ENCODE measurements at regions not wholly inside any gene's neighbourhood (a gene's known extent, or its start where the extent isn't known, plus 50 kb on each side); places are given as distances from the start of the nearest gene placed in this dataset.

DNA sequence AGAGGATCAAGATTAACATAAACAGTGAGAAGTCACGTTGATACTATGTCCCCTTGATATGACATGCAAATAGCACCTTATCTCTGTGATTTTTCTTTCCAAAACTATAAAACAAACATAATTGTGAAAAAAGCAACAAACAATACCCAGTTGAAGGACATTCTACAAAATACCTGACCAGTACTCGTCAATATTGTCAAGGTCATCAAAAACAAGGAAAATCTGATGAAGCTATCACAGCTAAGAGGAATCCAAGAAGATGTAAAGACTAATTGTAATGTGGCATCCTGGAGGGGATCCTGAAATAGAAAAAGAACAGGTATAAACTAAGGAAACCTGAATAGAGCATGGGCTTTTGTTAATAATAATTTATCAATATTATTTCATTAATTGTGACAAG is 321.5 kb upstream of the MAP2 start:
- DNase-seq (ENCODE audit: low read depth, low spot score) (no peak), FAIRE-seq (no peak)
- H3K27ac ChIP-seq (ENCODE audit: control insufficient read depth, insufficient read depth, low read length): no peak overlapping the region
- no peaks in the 10 kb centered on the region for H3K9me1 ChIP-seq (ENCODE audit: control insufficient read depth, extremely low read depth, insufficient read depth, low read length)
- H3K9me3 ChIP-seq (ENCODE audit: control insufficient read depth, low read depth, low read length): no peaks in the 10 kb centered on the region
- H3K36me3 ChIP-seq (ENCODE audit: control insufficient read depth in 2 of 2, extremely low read depth in 1 of 2, insufficient read depth in 2 of 2, low read length in 2 of 2): no peaks in the 10 kb centered on the region
- no peaks in the 10 kb centered on the region for H3K27me3 ChIP-seq (ENCODE audit: control insufficient read depth, extremely low read depth, insufficient read depth, low read length)
- no peak overlapping the region for H3K4me3 ChIP-seq (ENCODE audit: control insufficient read depth in 2 of 3, extremely low read depth in 1 of 3, insufficient read depth in 2 of 3, low read depth in 1 of 3, low read length in 3 of 3)
- no peak overlapping the region for H3K4me2 ChIP-seq (ENCODE audit: control insufficient read depth, extremely low read depth, insufficient read depth, low read depth, low read length)
- H3K79me2 ChIP-seq (ENCODE audit: control insufficient read depth, insufficient read depth, low read length): no peaks in the 10 kb centered on the region
- TF ChIP-seq, protein P1, sequence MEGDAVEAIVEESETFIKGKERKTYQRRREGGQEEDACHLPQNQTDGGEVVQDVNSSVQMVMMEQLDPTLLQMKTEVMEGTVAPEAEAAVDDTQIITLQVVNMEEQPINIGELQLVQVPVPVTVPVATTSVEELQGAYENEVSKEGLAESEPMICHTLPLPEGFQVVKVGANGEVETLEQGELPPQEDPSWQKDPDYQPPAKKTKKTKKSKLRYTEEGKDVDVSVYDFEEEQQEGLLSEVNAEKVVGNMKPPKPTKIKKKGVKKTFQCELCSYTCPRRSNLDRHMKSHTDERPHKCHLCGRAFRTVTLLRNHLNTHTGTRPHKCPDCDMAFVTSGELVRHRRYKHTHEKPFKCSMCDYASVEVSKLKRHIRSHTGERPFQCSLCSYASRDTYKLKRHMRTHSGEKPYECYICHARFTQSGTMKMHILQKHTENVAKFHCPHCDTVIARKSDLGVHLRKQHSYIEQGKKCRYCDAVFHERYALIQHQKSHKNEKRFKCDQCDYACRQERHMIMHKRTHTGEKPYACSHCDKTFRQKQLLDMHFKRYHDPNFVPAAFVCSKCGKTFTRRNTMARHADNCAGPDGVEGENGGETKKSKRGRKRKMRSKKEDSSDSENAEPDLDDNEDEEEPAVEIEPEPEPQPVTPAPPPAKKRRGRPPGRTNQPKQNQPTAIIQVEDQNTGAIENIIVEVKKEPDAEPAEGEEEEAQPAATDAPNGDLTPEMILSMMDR (optimal IDR thresholded peaks at IDR 0.05 in 1 of 3, IDR thresholded peaks at IDR 0.05 in 1 of 3, conservative IDR thresholded peaks at IDR 0.05 in 1 of 3; ENCODE audit: extremely low read depth in 1 of 3, insufficient read depth in 2 of 3, low read length in 3 of 3): no peak
- no peak for TF ChIP-seq EZH2 (IDR thresholded peaks at IDR 0.05; ENCODE audit: low read length)
- H4K20me1 ChIP-seq (ENCODE audit: control insufficient read depth, extremely low read depth, insufficient read depth, low read length): no peaks in the 10 kb centered on the region
- dilution Hi-C loops (cut with MboI; ENCODE audit: extremely low pct_ligation_motif_present, low sequenced_read_pairs): no loop called here
- H3K4me1 ChIP-seq (ENCODE audit: control insufficient read depth, extremely low read depth, insufficient read depth, low read length): no peaks in the 10 kb centered on the region
- H2AFZ ChIP-seq (ENCODE audit: control insufficient read depth, low read length): no peak overlapping the region
- H3K9ac ChIP-seq (ENCODE audit: control insufficient read depth, extremely low read depth, insufficient read depth, low read length): no peak overlapping the region

DNA sequence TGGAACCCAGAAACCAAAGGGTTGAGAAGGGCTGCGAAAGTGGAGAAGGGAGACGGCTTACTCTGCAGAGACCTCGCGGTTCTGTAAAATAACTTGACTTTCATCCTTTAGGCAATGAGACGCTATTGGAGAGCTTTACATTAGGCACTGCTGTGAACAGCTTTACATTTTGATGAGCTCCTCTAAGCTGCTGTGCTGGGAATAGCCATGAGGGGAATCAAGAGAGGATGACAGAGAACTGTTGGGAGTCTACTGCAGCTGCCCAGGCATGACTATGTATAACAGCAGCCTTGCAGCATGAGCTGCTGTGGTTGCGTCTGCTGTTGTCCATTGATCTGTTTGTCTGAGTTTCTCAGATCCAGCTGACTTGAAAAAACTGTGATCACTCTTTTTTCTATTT is 310.8 kb upstream of the MAP2 start:
- no peaks in the 10 kb centered on the region for H3K4me1 ChIP-seq (ENCODE audit: control insufficient read depth, extremely low read depth, insufficient read depth, low read length)
- no peak overlapping the region for H3K4me2 ChIP-seq (ENCODE audit: control insufficient read depth, extremely low read depth, insufficient read depth, low read depth, low read length)
- no peaks in the 10 kb centered on the region for H4K20me1 ChIP-seq (ENCODE audit: control insufficient read depth, extremely low read depth, insufficient read depth, low read length)
- no peaks in the 10 kb centered on the region for H3K9me3 ChIP-seq (ENCODE audit: control insufficient read depth, low read depth, low read length)
- H3K9me1 ChIP-seq (ENCODE audit: control insufficient read depth, extremely low read depth, insufficient read depth, low read length): no peaks in the 10 kb centered on the region
- H3K79me2 ChIP-seq (ENCODE audit: control insufficient read depth, insufficient read depth, low read length): no peaks in the 10 kb centered on the region
- H3K36me3 ChIP-seq (ENCODE audit: control insufficient read depth in 2 of 2, extremely low read depth in 1 of 2, insufficient read depth in 2 of 2, low read length in 2 of 2): no peaks in the 10 kb centered on the region
- FAIRE-seq: no peak
- no peak overlapping the region for H3K9ac ChIP-seq (ENCODE audit: control insufficient read depth, extremely low read depth, insufficient read depth, low read length)
- H3K4me3 ChIP-seq (ENCODE audit: control insufficient read depth in 2 of 3, extremely low read depth in 1 of 3, insufficient read depth in 2 of 3, low read depth in 1 of 3, low read length in 3 of 3): no peak overlapping the region
- no peak overlapping the region for H2AFZ ChIP-seq (ENCODE audit: control insufficient read depth, low read length)
- no peak overlapping the region for H3K27ac ChIP-seq (ENCODE audit: control insufficient read depth, insufficient read depth, low read length)
- no peaks in the 10 kb centered on the region for H3K27me3 ChIP-seq (ENCODE audit: control insufficient read depth, extremely low read depth, insufficient read depth, low read length)
- no peak for DNase-seq (ENCODE audit: low read depth, low spot score)
- dilution Hi-C loops (cut with MboI; ENCODE audit: extremely low pct_ligation_motif_present, low sequenced_read_pairs): no loop called here
- TF ChIP-seq, protein P1 (optimal IDR thresholded peaks at IDR 0.05 in 1 of 3, IDR thresholded peaks at IDR 0.05 in 1 of 3, conservative IDR thresholded peaks at IDR 0.05 in 1 of 3; ENCODE audit: extremely low read depth in 1 of 3, insufficient read depth in 2 of 3, low read length in 3 of 3): no peak
- TF ChIP-seq EZH2 (IDR thresholded peaks at IDR 0.05; ENCODE audit: low read length): no peak

Data from keratinocyte (primary cell).